Adrenal gland (tissue), 5 donors: ENCODE measurements at regions not wholly inside any gene's neighbourhood (a gene's known extent, or its start where the extent isn't known, plus 50 kb on each side); places are given as distances from the start of the nearest gene placed in this dataset.

ENCODE experiments used
- CTCF ChIP-seq, 6 experiments: fragments of 450-650 bp in 4 of 6; fragments of 200-600 bp in 2 of 6; sonication (generic) in 1 of 6; IDR thresholded peaks; 1 replicate in 5 of 6; 2 replicates in 1 of 6; pipeline versions ENCODE4 v1.5.1 to v1.8.0; 2016 to 2021; ENCODE audit warnings: antibody characterized with exemption in 6 of 6, mild to moderate bottlenecking in 2 of 6, moderate library complexity in 1 of 6
- POLR2A ChIP-seq, 2 donors: fragments of 450-650 bp; IDR thresholded peaks; one replicate each; pipeline ENCODE4 v1.6.1; 2017; ENCODE audit warnings: antibody characterized with exemption in 2 of 2, mild to moderate bottlenecking in 2 of 2, moderate library complexity in 1 of 2
- donor health status: DM: no; HTN: no; CAD: no.

DNA sequence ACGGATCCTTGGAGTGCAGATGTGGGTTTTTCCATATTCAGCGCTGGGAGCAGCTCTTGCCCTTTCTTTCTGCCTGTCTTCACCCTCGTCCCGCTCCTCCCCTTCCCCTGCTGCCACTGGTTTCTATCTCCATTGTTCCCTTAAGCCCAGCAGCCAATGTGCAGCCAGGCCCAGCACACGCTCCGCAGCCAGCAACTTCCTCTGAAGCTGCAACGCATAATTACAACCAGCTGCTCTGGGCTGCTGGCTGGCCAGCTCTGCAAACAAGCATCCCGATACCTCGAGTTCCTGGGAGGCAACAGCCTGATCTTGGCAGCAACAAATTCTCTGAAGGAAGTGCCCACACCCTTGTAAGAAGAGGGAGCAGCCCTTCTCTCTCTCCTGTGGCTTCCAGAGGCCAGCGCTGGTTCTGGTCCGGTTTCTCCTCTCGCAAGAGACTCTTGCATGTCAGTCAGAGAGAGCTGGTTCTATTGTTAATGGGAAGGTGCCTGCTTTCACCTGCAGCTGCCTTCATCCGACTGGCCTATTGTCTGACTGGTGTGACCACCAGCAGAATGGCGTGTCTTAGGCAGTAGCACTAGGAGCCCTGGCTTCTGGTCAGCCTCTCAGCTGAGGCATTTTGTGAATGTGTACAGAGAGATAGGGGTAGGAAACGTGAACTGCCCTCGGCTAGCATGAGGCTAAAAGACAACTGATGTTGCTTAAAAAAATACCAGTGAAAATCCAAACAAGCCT lies 83.8 kb upstream of the MAML3 start:
- TF ChIP-seq POLR2A (IDR thresholded peaks at IDR 0.05) (no peak), CTCF (IDR thresholded peaks at IDR 0.05) (no peak)
